A673 (cell line): ENCODE measurements at regions not wholly inside any gene's neighbourhood (a gene's known extent, or its start where the extent isn't known, plus 50 kb on each side); places are given as distances from the start of the nearest gene placed in this dataset.

ENCODE experiments used
- BruUV-seq: library from RNA; stranded (reverse); fragments of 400-500 nt; replicated peaks from 2 replicates; lab custom pipeline; 2021; lab: Mats Ljungman, UMichigan
- CTCF ChIA-PET: fragments of 300-600 bp; sonication (Branson Sonifier 250); formaldehyde crosslinking; loops from one replicate; lab custom pipeline; 2022; ENCODE audit warnings: antibody characterized with exemption; lab: Charles Lee
- POLR2A ChIA-PET: fragments of 300-600 bp; sonication (Branson Sonifier 250); formaldehyde crosslinking; loops from one replicate; lab custom pipeline; 2022; ENCODE audit warnings: antibody characterized with exemption; ENCODE audit not compliant: low non-redundant PET; lab: Charles Lee
- DNase-seq: peaks from one replicate; pipeline ENCODE4 v3.0.0-alpha.2; 2015; ENCODE audit warnings: low spot score
- H3K27ac ChIP-seq: fragments of 200-600 bp; sonication (generic); 2 replicates; pipeline ENCODE4 v1.5.1; 2016; ENCODE audit warnings: mixed run types, low read depth, mild to moderate bottlenecking, mixed read lengths, antibody characterized with exemption, low read length; ENCODE audit not compliant: poor library complexity, severe bottlenecking
- H3K27me3 ChIP-seq: fragments of 200-600 bp; sonication (generic); replicated peaks from 2 replicates; pipeline ENCODE4 v1.6.1; 2017; ENCODE audit warnings: mixed run types, low read depth, mild to moderate bottlenecking, mixed read lengths, antibody characterized with exemption, low read length; ENCODE audit not compliant: insufficient read depth, poor library complexity
- H3K36me3 ChIP-seq: fragments of 200-600 bp; sonication (generic); 2 replicates; pipeline ENCODE4 v1.6.1; 2016; ENCODE audit warnings: mixed run types, mild to moderate bottlenecking, mixed read lengths, antibody characterized with exemption, low read length; ENCODE audit not compliant: insufficient read depth, poor library complexity, severe bottlenecking
- H3K4me1 ChIP-seq: fragments of 200-600 bp; sonication (generic); 2 replicates; pipeline ENCODE4 v1.6.1; 2017; ENCODE audit warnings: mixed run types, mild to moderate bottlenecking, mixed read lengths, antibody characterized with exemption, low read length; ENCODE audit not compliant: insufficient read depth, poor library complexity, severe bottlenecking
- H3K4me3 ChIP-seq: fragments of 200-600 bp; sonication (generic); 2 replicates; pipeline ENCODE4 v1.5.1; 2016; ENCODE audit warnings: low read depth, mixed run types, mild to moderate bottlenecking, mixed read lengths, low read length; ENCODE audit not compliant: poor library complexity, severe bottlenecking
- H3K9me3 ChIP-seq: fragments of 200-600 bp; sonication (generic); 2 replicates; pipeline ENCODE4 v1.6.1; 2016; ENCODE audit warnings: mixed run types, low read depth, mild to moderate bottlenecking, mixed read lengths, antibody characterized with exemption, low read length; ENCODE audit not compliant: poor library complexity, severe bottlenecking
- EZH2 ChIP-seq: fragments of 200-600 bp; sonication (generic); IDR thresholded peaks from 2 replicates; pipeline ENCODE4 v1.6.1; 2017; ENCODE audit warnings: borderline replicate concordance, low read depth, mild to moderate bottlenecking, mixed read lengths, antibody characterized with exemption, low read length; ENCODE audit not compliant: poor library complexity, severe bottlenecking
- intact Hi-C: fragments of 100-400 bp; cut with micrococcal nuclease; formaldehyde crosslinking; loops from one replicate; pipeline ENCODE4 v1.10.0; 2022; ENCODE audit not compliant: unreplicated experiment
- TF ChIP-seq, protein P1 (sequence below): fragments of 300-800, 200-600 bp; sonication (generic); conservative IDR thresholded peaks from 2 replicates; pipeline ENCODE4 v1.5.1; 2017; ENCODE audit warnings: low read depth, mild to moderate bottlenecking, antibody characterized with exemption, low read length, moderate library complexity, mixed read lengths

GRCh38 chr11:82288471-82288870 is 445.2 kb downstream of the FAM181B start:
- H3K4me1 ChIP-seq = no peaks in the 10 kb centered on the region
- peaks cover 5% of the 10 kb centered on the region for H3K27me3 ChIP-seq
- no peak for TF ChIP-seq EZH2
- ChIA-PET CTCF (no interaction called here), POLR2A (no interaction called here)
- H3K36me3 ChIP-seq = no peaks in the 10 kb centered on the region
- H3K9me3 ChIP-seq = no peaks in the 10 kb centered on the region
- no TSS peak for BruUV-seq
- intact Hi-C loops = no loop called here
- no peak for DNase-seq
- no peak overlapping the region for H3K4me3 ChIP-seq
- H3K27ac ChIP-seq = no peak overlapping the region

GRCh38 chr11:82270870-82271269 is 462.8 kb downstream of the FAM181B start:
- BruUV-seq = no TSS peak
- TF ChIP-seq EZH2 = no peak
- TF ChIP-seq, protein P1, sequence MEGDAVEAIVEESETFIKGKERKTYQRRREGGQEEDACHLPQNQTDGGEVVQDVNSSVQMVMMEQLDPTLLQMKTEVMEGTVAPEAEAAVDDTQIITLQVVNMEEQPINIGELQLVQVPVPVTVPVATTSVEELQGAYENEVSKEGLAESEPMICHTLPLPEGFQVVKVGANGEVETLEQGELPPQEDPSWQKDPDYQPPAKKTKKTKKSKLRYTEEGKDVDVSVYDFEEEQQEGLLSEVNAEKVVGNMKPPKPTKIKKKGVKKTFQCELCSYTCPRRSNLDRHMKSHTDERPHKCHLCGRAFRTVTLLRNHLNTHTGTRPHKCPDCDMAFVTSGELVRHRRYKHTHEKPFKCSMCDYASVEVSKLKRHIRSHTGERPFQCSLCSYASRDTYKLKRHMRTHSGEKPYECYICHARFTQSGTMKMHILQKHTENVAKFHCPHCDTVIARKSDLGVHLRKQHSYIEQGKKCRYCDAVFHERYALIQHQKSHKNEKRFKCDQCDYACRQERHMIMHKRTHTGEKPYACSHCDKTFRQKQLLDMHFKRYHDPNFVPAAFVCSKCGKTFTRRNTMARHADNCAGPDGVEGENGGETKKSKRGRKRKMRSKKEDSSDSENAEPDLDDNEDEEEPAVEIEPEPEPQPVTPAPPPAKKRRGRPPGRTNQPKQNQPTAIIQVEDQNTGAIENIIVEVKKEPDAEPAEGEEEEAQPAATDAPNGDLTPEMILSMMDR = no peak
- POLR2A ChIA-PET = no interaction called here
- DNase-seq = no peak
- intact Hi-C loops = no loop called here
- Histone ChIP-seq H3K4me3 (no peak overlapping the region), H3K9me3 (no peaks in the 10 kb centered on the region), H3K36me3 (no peaks in the 10 kb centered on the region), H3K27ac (no peak overlapping the region), H3K27me3 (no peaks in the 10 kb centered on the region), H3K4me1 (no peaks in the 10 kb centered on the region)
- CTCF ChIA-PET = no interaction called here

DNA sequence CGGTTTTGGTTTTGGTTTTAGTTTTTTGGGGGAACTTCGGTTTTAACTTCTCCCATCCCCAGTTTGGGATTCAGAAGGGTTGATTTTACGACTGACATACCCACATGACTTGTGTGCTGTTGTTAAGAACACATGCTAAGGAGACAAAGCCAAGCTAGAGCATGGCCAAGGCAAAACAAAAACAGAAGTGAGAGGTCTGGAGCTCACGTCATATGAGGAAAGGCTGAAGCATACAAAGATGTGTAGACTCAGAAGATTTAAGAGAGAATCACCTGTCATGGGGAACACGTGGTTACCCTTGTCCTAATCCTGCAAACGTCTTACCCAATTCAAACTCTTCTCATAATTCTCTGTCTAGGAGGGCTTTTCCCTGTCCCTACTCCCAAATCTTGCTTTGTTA is 465.0 kb downstream of the FAM181B start:
- H3K4me1 ChIP-seq = no peaks in the 10 kb centered on the region
- DNase-seq = no peak
- H3K27me3 ChIP-seq = no peaks in the 10 kb centered on the region
- no peaks in the 10 kb centered on the region for H3K9me3 ChIP-seq
- POLR2A ChIA-PET = no interaction called here
- intact Hi-C loops = no loop called here
- H3K4me3 ChIP-seq = no peak overlapping the region
- H3K27ac ChIP-seq = no peak overlapping the region
- CTCF ChIA-PET = no interaction called here
- TF ChIP-seq, protein P1 = no peak
- no peak for TF ChIP-seq EZH2
- no TSS peak for BruUV-seq
- H3K36me3 ChIP-seq = no peaks in the 10 kb centered on the region

DNA sequence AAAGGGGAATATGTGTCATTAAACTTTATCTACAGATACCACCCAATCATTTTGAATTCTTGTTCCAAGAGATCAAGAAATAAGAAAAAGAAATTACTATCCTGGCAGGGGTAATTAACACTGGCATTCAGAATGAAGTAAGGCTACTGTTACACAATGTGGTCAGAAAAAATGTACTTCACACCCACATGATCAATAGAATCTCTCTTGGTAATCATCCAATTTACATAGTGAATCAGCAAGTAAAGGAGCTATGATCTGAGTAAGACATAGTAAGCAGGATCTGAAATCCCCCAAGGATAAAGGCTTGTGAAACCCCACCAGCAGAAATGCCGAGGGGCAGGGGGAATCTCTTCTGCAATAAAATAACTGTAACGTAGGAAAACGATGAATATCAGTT is 466.5 kb downstream of the FAM181B start:
- BruUV-seq = no TSS peak

More for the DNA sequence above, 466.5 kb downstream of the FAM181B start:
- TF ChIP-seq, protein P1 = no peak
- no peak for TF ChIP-seq EZH2
- H3K27me3 ChIP-seq = no peaks in the 10 kb centered on the region
- CTCF ChIA-PET = no interaction called here
- no peak overlapping the region for H3K27ac ChIP-seq
- H3K9me3 ChIP-seq = no peaks in the 10 kb centered on the region
- no peaks in the 10 kb centered on the region for H3K36me3 ChIP-seq
- POLR2A ChIA-PET = no interaction called here
- no peak overlapping the region for H3K4me3 ChIP-seq
- intact Hi-C loops = no loop called here
- DNase-seq = no peak
- H3K4me1 ChIP-seq = no peaks in the 10 kb centered on the region
